ENCODE measurements at regions not wholly inside any gene's neighbourhood (a gene's known extent, or its start where the extent isn't known, plus 50 kb on each side); places are given as distances from the start of the nearest gene placed in this dataset.
A peak's percentile ranks its signal among the peaks of the same experiment; 100 is the strongest.

DNA sequence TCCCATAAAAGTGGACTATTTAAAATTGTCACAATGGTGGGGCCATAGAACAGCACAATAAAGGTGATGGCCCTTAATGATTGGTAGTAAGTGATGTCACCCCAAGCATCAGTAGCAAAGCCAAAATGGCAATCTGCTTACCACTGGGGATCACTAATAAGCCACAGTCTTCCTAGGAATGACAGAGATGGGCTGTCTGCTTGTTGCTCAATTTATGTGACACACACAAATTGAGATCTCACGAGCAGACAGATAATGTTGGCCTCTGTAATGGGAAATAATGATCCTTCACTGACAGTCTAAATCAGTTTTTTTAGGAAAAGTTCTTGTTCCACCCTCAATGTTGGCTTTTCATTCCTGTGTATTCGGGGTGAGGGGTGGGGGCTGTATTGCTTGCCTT is 515.1 kb downstream of the BRD1 start:
- DNase-seq: no peak

DNA sequence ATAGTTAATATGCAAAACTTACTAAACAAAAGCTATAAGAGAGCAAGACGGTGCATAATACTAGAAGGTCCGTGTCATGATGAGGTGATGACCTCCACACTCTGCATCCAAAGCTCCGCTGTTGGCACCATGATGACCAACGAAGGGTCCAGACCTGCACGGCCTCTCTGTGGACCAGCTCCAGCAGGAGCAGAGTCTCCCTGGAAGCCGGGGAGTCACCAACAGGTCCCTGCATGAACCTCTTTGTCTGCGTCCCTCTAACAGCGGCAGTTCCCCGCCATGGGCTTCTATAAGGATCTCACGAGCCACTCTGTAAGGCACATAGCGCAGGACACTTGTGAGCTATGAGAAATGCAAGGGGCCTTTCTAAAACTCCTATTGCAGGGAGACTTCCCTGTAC is 517.3 kb downstream of the BRD1 start:
- DNase-seq: no peak

- DNase-seq: no peak
These were observed 519.4 kb downstream of the BRD1 start for GRCh38 chr22:49308300-49308699.

- no peak for DNase-seq
These were observed 519.8 kb downstream of the BRD1 start for GRCh38 chr22:49307870-49308269.

GRCh38 chr22:49307481-49307830 is 520.2 kb downstream of the BRD1 start:
- no peak for DNase-seq

- no peak for DNase-seq
These were observed 520.8 kb downstream of the BRD1 start for GRCh38 chr22:49306632-49307480.

GRCh38 chr22:49305966-49306631 is 521.6 kb downstream of the BRD1 start:
- no peak for DNase-seq

DNA sequence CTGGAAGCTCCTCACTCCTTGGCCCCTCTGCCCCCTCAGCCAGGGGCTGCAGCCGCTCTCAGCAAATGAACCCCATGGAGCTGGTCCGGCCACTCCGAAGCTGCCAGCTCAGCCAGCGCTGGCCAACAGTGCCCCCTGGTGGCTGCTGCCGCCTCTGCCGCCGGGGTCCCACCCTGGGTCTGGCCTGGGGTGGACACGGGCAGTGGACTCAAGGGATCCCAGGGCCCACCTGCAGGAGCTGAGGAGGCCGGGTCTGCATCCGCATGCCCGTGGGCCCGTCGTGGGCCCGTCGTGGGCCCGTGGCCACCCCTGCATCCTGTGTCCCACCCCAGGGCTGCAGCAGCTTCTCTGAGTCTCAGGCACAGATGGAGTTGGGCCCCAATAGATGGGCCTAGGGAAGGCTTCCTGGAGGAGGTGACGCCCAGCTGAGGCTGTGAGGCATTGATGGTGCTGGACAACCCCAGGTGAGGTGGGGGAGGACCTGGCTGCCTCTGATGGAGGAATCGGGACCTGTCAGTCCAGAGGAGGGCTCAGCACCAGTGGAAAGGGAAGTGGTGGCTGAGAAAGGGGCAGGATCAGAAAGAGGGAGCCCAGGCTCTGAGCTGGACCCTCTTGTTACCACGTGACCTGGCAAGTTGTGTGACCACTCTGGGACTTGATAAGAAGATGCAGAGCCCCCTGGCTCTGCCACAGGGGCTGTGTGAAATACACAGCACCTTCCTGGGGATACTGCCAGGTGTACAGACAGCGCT is 522.3 kb downstream of the BRD1 start:
- peak; percentile 36 for DNase-seq

GRCh38 chr22:49303781-49304461 is 523.8 kb downstream of the BRD1 start:
- DNase-seq: no peak

GRCh38 chr22:49303061-49303735 is 524.5 kb downstream of the BRD1 start:
- DNase-seq: no peak

DNA sequence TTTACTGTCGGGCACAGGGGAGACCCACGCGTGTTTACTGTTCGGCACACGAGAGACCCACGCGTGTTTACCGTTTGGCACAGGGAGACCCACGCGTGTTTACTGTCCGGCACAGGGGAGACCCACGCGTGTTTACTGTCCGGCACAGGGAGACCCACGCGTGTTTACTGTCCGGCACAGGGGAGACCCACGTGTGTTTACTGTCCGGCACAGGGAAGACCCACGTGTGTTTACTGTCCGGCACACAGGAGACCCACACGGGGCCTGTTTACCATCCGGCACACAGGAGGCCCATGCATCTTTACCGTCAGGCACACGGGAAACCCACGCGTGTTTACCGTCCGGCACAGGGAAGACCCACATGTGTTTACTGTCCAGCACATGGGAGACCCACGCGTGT is 525.1 kb downstream of the BRD1 start:
- no peak for DNase-seq

DNA sequence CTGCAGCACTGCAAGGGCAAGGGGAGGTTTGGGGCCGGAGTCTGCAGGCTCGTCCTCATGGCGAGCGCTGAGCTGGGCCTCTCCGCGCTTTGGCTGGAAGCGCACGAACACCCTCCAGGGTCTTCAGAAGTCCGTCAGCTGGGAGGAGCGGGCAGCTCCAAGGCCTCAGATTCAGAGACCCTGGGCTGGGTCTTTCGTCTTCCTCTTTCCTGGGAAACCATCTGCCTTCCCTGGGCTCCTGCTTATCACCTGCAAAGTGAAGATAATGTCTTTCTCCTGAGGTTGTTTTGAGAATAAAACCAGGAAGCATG is 525.6 kb downstream of the BRD1 start:
- no peak for DNase-seq

DNA sequence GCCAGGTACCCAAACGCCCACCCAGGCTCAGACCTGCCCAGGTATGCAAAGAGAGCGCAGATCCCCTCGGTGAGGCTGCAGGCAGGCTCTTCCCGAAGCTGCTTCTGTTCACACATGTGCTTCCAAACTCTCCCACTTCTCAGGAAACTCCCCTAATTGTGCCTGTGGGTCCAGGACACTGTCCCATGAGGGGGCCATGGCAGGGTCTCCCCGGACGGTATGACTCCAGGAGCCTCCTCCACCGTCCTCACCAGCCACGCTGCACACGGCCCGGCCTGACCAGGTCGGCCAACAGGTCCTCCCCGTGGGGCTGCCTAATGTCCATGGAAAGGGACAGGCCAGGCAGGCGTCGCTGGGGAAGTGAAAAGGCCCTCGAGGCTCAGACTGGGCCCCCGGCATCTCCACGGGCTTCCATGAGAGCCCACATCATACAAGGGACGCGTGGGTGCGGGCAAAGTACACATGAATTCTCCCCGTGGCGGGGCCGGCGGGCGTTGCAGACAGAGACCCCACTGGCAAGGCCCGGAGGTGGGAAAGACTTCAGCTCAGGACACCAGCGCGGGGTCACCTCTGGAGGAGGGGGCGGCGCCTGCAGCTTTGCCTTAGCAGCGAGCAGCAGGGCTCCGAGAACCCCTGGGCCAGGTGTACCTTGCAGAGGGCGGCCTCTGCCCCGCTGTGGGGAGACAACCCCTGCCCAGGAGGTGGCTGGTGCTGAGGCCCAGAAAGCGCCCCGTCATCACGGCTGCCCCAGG is 526.1 kb downstream of the BRD1 start:
- no peak for DNase-seq

DNA sequence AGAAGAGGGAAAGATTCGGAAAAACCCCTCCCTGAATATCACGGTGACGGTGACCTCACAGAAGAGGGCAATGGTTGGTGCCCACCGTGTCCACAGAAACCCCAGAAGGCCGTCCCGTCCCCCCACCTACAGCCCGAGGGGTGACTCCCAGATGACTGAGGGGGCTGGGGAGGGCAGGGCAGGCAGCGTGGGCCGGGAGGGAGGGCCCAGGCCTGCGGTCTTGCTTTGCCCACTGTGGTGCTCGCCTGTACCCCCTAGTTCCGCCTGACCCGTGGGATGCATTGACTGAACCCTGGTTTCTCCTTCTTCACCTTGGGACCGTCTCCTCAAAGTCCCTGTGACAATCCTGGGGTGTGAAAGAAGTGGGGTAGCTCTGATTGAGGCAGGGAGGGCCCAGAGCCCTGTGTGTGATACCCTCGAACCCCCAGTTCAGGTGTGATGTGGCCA is 526.7 kb downstream of the BRD1 start:
- no peak for DNase-seq

DNA sequence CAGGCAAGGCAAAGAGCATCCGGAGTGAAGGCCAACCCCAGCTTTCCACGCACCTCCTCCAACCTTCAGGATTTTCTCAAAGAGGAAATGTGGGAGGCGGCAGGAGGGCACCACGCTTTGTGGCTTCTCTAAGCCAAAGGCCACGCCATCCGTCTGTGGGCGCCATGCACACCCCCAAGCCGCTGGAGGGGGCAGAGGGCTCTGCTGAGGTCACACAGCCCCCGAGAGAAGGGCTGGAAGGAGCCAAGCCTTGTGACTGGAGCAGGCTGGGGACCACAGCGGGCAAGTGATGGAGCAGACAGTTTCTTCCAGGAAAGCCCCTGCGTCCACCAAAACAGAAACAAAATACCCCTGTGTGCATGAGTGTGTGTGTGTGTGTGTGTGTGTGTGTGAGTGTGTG is 527.4 kb downstream of the BRD1 start:
- DNase-seq: no peak

- no peak for DNase-seq
These were observed 527.8 kb downstream of the BRD1 start for GRCh38 chr22:49299821-49300231.

DNA sequence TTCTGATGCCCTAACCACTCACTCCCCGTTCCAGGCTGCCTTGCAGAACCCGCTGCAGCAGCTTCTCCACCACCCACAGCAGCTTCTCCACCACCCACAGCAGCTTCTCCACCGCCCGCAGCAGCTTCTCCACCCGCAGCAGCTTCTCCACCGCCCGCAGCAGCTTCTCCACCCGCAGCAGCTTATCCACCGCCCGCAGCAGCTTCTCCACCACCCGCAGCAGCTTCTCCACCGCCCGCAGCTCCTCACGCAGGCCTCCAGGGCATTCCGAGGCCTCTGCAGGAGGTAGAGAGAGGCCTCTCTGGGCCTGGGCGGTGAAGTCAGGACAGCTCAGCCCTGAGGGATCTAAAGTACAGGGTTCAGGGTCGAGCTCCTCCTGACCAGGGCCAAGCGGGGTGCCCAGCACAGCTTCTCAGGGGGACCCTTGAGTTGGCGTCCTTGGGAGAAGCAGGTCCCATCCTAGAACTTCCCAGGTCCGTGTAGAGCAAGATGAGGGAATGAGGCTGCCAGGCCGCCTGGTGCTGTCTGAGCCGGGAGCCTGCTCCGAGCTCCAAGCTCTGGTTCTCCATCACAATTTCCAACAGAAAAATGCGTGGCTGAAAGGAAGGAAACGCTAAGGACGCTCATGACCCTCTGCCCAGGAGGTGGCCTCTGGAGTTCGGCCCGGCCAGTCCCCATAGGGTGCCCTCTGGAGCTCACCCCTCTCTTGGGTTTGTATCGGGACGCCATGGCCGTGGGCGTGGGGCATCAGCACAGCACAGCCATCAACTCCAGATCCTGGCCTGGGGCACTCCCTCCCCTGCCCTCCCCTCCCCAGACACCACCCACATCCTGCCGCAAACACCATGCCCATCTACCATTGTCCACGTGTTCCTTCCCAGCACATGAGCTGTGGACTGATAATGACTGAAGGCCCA is 528.6 kb downstream of the BRD1 start:
- DNase-seq: no peak

DNA sequence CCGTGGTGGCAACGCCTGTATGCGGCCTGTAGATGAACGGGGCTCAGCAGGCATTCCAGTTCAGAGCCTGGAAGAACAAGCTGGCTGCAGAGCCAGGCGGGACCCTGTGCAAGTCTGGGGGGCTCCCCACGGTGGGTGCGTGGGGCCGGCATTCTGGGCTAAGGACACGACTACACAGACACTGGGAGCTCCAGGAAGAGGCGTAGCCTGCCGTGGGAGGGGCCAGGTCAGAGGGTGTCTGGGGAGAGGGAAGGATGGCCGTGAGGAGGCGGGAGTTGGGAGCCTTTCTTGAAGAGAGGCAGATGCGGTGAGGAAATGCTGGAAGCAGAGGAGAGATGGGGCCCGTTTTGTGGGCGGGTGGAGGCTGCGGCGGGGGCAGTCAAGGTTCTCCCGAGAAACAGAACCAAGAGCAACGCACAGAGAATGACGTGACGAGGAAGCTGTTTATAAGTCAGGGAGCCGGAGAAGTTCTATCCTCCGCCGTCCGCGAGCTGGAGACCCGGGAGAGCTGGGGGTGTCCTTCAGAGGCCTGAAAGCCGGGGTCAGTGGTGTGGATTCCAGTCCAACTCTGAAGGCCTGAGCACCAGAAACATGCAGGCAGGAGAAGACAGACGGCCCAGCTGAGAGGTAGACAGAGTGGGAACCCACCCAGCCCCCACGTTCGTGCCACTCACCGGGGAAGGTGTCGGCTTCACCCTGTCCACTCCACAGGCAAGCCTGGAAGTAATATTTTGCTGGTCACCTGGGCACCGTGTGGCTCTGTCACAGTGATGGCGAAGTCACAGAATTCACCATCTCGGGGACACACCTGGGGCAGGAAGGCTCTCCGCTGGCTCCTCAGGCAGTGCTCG is 529.6 kb downstream of the BRD1 start:
- no peak for DNase-seq

DNA sequence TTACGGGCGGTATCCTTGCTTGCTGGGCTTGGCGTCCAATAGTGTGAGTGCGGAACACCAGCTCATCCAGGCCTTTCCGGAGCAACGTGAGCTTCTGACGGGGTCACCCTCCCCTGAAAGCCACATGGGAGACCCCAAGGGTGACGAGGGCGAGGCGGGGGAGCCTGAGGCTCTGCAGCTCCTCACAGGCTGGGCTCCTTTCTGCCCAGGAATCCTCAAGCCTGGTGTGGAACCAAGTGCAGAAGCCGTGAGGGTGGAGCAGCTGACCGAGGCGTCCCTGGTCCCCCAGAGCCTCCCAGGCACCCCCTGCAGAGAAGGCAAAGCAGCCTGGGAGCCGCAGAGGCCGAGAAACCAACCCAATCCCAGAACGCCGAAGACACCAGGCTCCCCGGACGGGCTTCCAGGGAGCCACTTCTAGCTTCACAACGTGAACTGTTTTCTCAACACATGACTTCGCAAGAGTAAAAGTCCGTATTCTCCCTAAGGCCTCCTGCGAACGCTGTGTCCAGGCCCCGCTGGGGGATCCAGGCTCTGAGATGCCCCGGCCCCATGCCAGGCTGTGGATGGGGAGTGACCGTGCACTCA is 530.3 kb downstream of the BRD1 start:
- no peak for DNase-seq

DNA sequence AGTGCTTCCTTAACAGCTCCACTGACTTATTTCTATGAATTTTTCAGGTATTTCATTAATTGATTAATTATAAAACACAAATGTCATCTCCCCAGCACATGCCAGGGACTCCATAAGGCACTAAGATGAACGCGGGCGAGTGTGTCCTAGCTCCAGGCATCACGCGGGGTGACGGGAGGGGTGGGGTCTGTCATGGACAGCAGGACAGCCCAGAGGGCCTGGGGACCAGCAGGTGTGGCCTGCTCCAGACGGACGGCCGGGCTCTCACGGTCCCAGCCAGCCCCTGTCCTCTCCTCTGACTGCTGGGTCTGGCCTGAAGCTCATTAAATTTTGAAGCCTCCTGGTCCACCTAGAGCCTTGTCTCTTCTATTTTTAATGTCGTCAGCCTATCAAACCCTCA is 531.1 kb downstream of the BRD1 start:
- no peak for DNase-seq

Measured in CD4-positive, alpha-beta T cell treated with Interleukin-21 for 1 hour (primary cell).